CD4-positive, alpha-beta T cell treated with Interleukin-17A for 1 hour (primary cell): ENCODE measurements at regions not wholly inside any gene's neighbourhood (a gene's known extent, or its start where the extent isn't known, plus 50 kb on each side); places are given as distances from the start of the nearest gene placed in this dataset.
"Not testable (repeated sequence)": the region's sequence is repeated elsewhere in the genome, so short reads cannot be mapped to it uniquely, and the experiment has no call there.

ENCODE experiments used
- DNase-seq: peaks from one replicate; pipeline ENCODE4 v3.0.0-alpha.2; 2020

DNA sequence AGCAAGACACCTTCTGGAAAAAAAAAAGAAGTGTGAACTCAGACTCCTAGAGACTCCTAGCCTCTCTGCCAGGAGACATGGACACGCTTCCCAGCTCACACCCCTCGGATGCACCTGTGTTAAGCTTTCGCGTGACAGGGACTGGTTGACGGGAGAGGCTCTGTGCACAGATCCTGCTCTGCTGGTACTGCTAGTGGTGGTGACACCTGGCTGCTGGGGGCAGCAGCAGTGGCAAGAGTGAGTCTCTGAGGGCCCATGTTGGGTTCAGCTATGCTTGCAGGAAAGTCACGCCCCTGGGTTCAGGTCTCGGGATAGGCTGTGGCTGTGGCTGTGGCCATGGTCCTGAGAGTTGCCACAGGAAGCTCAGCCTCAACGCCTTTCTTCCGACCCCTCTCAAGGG lies 81.1 kb downstream of the XRCC2 start:
- no peak for DNase-seq

- DNase-seq: no peak
Observed at GRCh38 chr7:152591976-152592375, 84.0 kb downstream of the XRCC2 start.

- DNase-seq: no peak
Observed at GRCh38 chr7:152590481-152590880, 85.5 kb downstream of the XRCC2 start.

GRCh38 chr7:152589821-152590220 lies 86.1 kb downstream of the XRCC2 start:
- not testable (repeated sequence) for DNase-seq

DNA sequence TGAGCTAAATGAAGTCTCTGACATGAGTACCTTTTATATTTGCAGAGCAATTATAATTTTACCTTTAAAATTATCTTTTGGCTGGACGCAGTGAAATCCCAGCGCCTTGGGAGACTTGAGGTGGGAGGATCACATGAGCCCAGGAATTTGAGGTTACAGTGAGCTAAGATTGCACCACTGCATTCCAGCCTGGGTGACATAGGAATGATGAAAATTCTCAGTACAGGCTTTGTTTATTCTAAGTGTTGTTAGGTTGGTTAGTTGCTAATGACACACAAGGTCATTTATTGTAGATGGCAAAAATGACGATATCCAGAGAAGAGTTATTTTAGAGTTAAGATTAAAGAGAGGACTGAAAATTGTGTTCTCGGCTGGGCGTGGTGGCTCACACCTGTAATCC lies 87.6 kb downstream of the XRCC2 start:
- no peak for DNase-seq

- no peak for DNase-seq
Observed at GRCh38 chr7:152587366-152587765, 88.6 kb downstream of the XRCC2 start.

DNA sequence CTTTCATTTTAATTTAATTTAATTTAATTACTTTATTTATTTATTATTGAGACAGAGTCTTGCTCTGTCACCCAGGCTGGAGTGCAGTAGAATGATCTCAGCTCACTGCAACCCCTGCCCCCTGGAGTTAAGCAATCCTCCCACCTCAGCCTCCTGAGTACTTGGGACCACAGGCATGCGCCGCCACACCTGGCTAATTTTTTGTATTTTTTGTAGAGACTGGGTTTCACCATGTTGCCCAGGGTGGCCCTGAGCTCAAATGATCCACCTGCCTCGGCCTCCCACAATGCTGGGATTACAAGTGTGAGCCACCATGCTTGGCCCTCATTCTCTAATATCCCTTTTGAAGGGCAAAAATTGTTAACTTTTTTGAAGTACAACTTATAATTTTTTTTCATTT lies 92.9 kb downstream of the XRCC2 start:
- no peak for DNase-seq

- no peak for DNase-seq
Observed at GRCh38 chr7:152579070-152579469, 96.9 kb downstream of the XRCC2 start.

DNA sequence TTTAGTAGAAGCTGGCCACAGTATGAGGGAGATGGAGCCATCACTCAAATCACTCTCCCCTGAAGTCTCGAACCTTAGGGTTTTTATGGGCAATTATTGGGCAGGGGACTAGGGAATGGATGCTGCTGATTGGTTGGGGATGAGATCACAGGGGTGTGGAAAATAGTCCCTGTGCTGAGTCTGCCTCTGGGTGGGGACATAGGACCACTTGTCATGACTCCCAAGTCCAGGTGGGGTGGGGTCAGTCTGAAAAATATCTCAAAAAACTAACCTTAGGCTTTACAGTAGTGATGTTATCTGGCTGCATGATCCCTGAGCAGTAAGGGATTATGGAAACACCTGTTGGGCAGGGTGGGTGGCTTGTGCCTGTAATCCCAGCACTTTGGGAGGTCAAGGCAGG lies 98.6 kb downstream of the XRCC2 start:
- DNase-seq: no peak

GRCh38 chr7:152574892-152575548 lies 100.9 kb downstream of the XRCC2 start:
- DNase-seq: no peak

GRCh38 chr7:152573186-152573585 lies 102.8 kb downstream of the XRCC2 start:
- not testable (repeated sequence) for DNase-seq

DNA sequence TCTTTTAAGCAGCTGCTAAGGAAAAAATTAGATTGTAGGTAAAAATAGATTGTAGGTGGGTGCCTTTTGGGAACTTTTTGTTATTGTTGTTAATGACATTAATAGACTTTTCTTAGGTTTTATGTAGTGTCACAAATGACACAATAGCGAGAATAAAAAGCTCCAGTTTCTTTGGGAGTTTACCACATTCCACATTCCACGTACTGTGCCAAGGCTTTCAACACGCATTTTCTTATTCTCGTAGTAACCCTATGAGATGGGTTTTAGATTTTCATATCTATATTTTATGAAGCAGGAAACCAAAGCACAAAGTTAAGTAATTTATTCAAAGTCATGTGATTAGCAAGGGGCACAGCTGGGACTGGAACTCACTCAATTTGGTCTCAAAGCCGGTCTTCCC lies 103.8 kb downstream of the XRCC2 start:
- DNase-seq: no peak

DNA sequence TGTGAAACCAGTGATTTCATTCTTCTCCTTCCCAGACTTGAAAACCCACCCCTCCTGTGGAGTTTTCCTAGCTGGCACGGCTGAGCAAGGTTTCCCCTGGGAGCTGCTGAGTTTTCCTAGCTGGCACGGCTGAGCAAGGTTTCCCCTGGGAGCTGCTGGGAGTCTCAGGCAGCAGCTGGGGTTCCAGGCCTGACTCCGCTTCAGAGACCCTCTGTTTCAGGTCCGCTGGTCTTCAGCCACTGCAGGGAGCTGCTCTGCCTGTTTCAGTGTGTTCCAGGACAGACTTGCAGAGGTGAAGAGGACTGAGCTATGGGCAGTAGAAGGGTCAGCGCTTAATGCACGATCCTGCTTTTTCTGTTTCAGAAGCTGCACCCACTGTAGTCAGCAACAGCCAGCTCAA lies 104.9 kb downstream of the XRCC2 start:
- no peak for DNase-seq

DNA sequence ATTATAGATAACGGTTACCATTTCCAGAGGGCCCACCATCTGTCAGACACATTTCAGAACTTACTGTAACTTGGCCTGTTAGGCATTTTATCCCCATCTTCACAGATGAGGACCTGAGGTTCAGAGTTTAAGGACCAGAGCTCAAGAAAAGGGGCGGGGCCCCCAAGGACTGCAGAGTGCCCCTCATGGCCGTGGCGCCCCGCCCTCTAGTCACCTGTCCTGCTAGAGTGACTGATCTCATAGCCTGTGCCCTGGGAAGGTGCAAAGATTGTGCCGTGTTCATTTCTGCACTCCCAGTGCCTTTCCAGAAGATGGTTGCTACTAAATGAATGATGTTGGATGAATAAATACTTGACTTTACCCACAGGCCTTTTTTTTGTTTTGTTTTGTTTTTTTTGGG lies 107.0 kb downstream of the XRCC2 start:
- no peak for DNase-seq

- DNase-seq: no peak
Observed at GRCh38 chr7:152565731-152566130, 110.2 kb downstream of the XRCC2 start.

- no peak for DNase-seq
Observed at GRCh38 chr7:152564656-152565250, 111.2 kb downstream of the XRCC2 start.

DNA sequence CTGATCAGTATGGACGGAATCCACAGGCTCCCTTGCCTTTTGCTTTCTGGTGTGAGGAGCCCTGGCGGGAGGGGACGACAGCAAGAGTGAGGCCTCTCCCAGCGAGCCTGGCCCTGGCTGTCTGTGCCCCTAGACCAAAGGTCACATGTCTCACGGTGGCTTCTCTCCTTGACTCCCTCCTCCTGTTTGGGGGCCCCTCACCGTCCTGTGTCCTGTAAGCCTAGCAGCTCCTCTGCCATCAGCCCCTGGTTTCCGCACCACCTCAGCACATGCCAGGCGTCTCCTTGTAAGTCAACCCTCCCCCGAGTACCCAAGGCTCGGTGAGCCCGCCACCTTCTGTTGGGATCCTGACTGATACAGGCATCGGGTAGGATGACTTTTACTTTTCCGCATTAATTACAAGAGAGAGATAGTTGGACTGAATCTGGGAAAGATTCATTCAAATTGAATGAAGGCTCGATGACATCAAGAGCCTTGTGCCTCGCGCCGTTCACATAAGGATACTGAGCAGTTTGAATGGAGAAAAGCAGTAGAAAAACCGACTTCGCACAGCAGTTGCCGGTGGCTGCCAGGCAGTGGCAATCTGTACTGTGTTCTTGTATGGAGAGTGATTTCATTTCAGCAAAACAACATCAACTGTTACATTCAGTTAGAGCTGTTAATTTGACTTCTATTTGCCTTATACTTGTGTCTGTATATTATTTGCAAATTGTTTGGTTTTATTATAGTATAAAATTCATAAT lies 119.8 kb downstream of the XRCC2 start:
- no peak for DNase-seq

DNA sequence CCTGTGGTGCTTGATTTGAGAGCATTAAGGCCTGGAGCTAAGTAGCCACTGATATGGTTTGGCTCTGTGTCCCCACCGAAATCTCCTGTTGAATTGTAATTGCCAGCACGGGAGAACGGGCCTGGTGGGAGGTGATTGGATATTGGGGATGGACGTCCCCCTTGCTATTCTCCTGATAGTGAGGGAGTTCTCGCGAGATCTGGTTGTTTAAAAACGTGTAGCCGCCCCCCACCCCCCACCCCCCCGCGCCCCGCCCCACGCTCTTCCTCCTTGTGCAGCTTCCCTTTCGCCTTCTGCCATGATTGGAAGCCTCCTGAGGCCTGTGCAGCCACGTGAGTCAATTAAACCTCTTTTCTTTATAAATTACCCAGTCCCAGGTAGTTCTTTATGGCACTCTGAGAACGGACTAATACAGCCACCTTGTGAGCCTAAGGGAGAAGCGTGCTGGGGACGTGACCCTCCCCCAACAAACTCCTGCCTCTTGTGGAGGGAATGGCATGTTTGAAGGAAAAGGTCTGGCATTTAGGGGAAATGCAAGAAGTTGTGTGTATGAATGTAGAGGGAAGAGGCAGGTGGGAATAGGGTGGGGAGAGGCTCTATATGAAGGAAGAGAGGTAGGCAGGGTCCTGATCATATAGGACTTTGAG lies 118.0 kb upstream of the KMT2C start:
- DNase-seq: no peak

GRCh38 chr7:152551304-152552036 lies 115.7 kb upstream of the KMT2C start:
- DNase-seq: no peak

GRCh38 chr7:152544971-152545619 lies 109.3 kb upstream of the KMT2C start:
- no peak for DNase-seq

- DNase-seq: no peak
Observed at GRCh38 chr7:152544481-152544927, 108.7 kb upstream of the KMT2C start.

DNA sequence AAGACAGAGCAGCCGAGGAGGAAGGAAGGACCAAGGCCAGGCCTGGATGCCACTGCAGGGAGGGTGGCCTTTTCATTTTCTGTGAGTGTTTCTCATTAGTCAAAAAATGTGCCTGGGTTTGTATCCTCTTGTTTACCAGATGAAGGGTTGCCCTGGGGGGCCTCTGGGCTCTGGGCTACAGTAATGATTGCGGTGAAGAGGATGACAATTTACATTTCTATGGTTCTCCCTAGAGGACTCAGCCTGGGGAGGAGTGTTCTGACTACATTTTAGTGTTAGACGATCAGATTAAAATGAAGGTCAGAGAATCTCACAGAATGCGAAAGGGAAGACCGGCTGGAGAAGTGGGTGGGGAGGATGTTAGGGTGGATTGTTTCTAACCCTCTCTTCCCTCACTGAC lies 108.0 kb upstream of the KMT2C start:
- no peak for DNase-seq

GRCh38 chr7:152541892-152542291 lies 106.1 kb upstream of the KMT2C start:
- DNase-seq: no peak
